OCI-LY3 (cell line): ENCODE measurements at regions not wholly inside any gene's neighbourhood (a gene's known extent, or its start where the extent isn't known, plus 50 kb on each side); places are given as distances from the start of the nearest gene placed in this dataset.
A peak's percentile ranks its signal among the peaks of the same experiment; 100 is the strongest.

Source experiments
- H2AFZ ChIP-seq: fragments of 200-600, 300-600 bp; shearing (Covaris generic); 2 replicates; pipeline ENCODE4 v1.6.0; 2014; ENCODE audit warnings: antibody characterized with exemption, low read depth, low read length
- H3K27ac ChIP-seq: fragments of 200-600, 300-600 bp; sonication (generic); 2 replicates; pipeline ENCODE4 v1.5.1; 2014; ENCODE audit warnings: mild to moderate bottlenecking, low read length, moderate library complexity, mixed read lengths
- H3K27me3 ChIP-seq: fragments of 200-600, 300-600 bp; sonication (generic); 2 replicates; pipeline ENCODE4 v1.6.1; 2014; ENCODE audit warnings: low read depth, low read length, mixed read lengths
- H3K36me3 ChIP-seq: fragments of 200-600, 300-600 bp; sonication (generic); replicated peaks from 2 replicates; pipeline ENCODE3; 2014; ENCODE audit warnings: low read depth, low read length, mixed read lengths
- H3K4me1 ChIP-seq: fragments of 300-600, 200-600 bp; sonication (generic); 2 replicates; pipeline ENCODE4 v1.6.1; 2014; ENCODE audit warnings: low read length, mixed read lengths
- H3K4me2 ChIP-seq: fragments of 200-600, 300-600 bp; sonication (generic); 2 replicates; pipeline ENCODE4 v1.6.1; 2014; ENCODE audit warnings: low read length, mixed read lengths
- H3K4me3 ChIP-seq: fragments of 300-600, 200-600 bp; sonication (generic); 2 replicates; pipeline ENCODE4 v1.5.1; 2014; ENCODE audit warnings: antibody characterized with exemption, mild to moderate bottlenecking, low read length, moderate library complexity
- H3K79me2 ChIP-seq: fragments of 300-600, 200-600 bp; shearing (Covaris generic); 2 replicates; pipeline ENCODE4 v1.6.1; 2014; ENCODE audit warnings: mild to moderate bottlenecking, low read length, mixed read lengths
- H3K9ac ChIP-seq: fragments of 300-600, 200-600 bp; shearing (Covaris generic); 2 replicates; pipeline ENCODE4 v1.6.0; 2014; ENCODE audit warnings: mild to moderate bottlenecking, low read length, moderate library complexity
- H3K9me3 ChIP-seq: fragments of 200-600, 300-600 bp; shearing (Covaris generic); 2 replicates; pipeline ENCODE4 v1.6.1; 2014; ENCODE audit warnings: low read length, mixed read lengths; ENCODE audit not compliant: insufficient read depth
- H4K20me1 ChIP-seq: fragments of 200-600, 300-600 bp; sonication (generic); 2 replicates; pipeline ENCODE4 v1.6.1; 2016; ENCODE audit warnings: low read length, mixed read lengths; ENCODE audit not compliant: insufficient read depth
- CTCF ChIP-seq: fragments of 200-600, 300-600 bp; sonication (generic); IDR thresholded peaks from 2 replicates; pipeline ENCODE4 v1.5.1; 2014; ENCODE audit warnings: antibody characterized with exemption, low read length, low read depth
- EZH2phosphoT487 ChIP-seq: fragments of 200-600 bp; shearing (Covaris generic); IDR thresholded peaks from 2 replicates; pipeline ENCODE4 v1.6.1; 2018; ENCODE audit warnings: antibody characterized with exemption, mixed run types, low read depth

GRCh38 chr18:61982475-61982874 lies 89.7 kb upstream of the RNF152 start:
- H3K4me1 ChIP-seq = peaks cover 7% of the 10 kb centered on the region
- no peaks in the 10 kb centered on the region for H4K20me1 ChIP-seq
- H3K4me2 ChIP-seq = peak overlapping the region; percentile 23
- peaks cover 38% of the 10 kb centered on the region for H3K27me3 ChIP-seq
- no peaks in the 10 kb centered on the region for H3K9me3 ChIP-seq
- TF ChIP-seq EZH2phosphoT487 = no peak
- no peak for TF ChIP-seq CTCF
- no peak overlapping the region for H3K4me3 ChIP-seq
- no peak overlapping the region for H2AFZ ChIP-seq
- no peak overlapping the region for H3K9ac ChIP-seq
- H3K36me3 ChIP-seq = no peaks in the 10 kb centered on the region
- H3K79me2 ChIP-seq = no peaks in the 10 kb centered on the region
- no peak overlapping the region for H3K27ac ChIP-seq

GRCh38 chr18:61980355-61980754 lies 87.5 kb upstream of the RNF152 start:
- no peak overlapping the region for H3K27ac ChIP-seq
- H3K4me1 ChIP-seq = peaks cover 10% of the 10 kb centered on the region
- peaks cover 34% of the 10 kb centered on the region for H3K27me3 ChIP-seq
- no peaks in the 10 kb centered on the region for H3K36me3 ChIP-seq
- TF ChIP-seq CTCF (no peak), EZH2phosphoT487 (no peak)
- H3K4me3 ChIP-seq = no peak overlapping the region
- H4K20me1 ChIP-seq = no peaks in the 10 kb centered on the region
- no peak overlapping the region for H3K4me2 ChIP-seq
- no peak overlapping the region for H3K9ac ChIP-seq
- no peaks in the 10 kb centered on the region for H3K9me3 ChIP-seq
- H2AFZ ChIP-seq = no peak overlapping the region
- no peaks in the 10 kb centered on the region for H3K79me2 ChIP-seq

GRCh38 chr18:61975526-61976326 lies 82.9 kb upstream of the RNF152 start:
- Histone ChIP-seq H4K20me1 (no peaks in the 10 kb centered on the region), H3K27me3 (peaks cover 14% of the 10 kb centered on the region), H3K9ac (no peak overlapping the region), H3K4me3 (no peak overlapping the region), H3K4me2 (no peak overlapping the region), H3K36me3 (no peaks in the 10 kb centered on the region), H3K4me1 (peaks cover 8% of the 10 kb centered on the region; the same call in 1 of the 2 replicates), H3K27ac (no peak overlapping the region), H3K79me2 (no peaks in the 10 kb centered on the region), H3K9me3 (no peaks in the 10 kb centered on the region), H2AFZ (no peak overlapping the region)
- TF ChIP-seq CTCF (no peak), EZH2phosphoT487 (no peak)

GRCh38 chr18:61973273-61974115 lies 80.7 kb upstream of the RNF152 start:
- Histone ChIP-seq H3K9me3 (no peaks in the 10 kb centered on the region), H3K79me2 (no peaks in the 10 kb centered on the region), H3K4me2 (no peak overlapping the region), H3K27me3 (peaks cover 6% of the 10 kb centered on the region), H3K4me3 (no peak overlapping the region), H3K27ac (no peak overlapping the region), H4K20me1 (no peaks in the 10 kb centered on the region), H3K36me3 (no peaks in the 10 kb centered on the region), H3K4me1 (peaks cover 8% of the 10 kb centered on the region; the same call in 1 of the 2 replicates), H2AFZ (no peak overlapping the region), H3K9ac (no peak overlapping the region)
- TF ChIP-seq CTCF (no peak), EZH2phosphoT487 (no peak)
